HG03064 (cell line): ENCODE measurements at regions not wholly inside any gene's neighbourhood (a gene's known extent, or its start where the extent isn't known, plus 50 kb on each side); places are given as distances from the start of the nearest gene placed in this dataset.
"Not testable (repeated sequence)": the region's sequence is repeated elsewhere in the genome, so short reads cannot be mapped to it uniquely, and the experiment has no call there.

ENCODE experiments used
- ATAC-seq: cut with Tn5 transposase; IDR thresholded peaks from one replicate; pipeline ENCODE4 v1.9.1; 2021; ENCODE audit warnings: low read depth; ENCODE audit not compliant: unreplicated experiment

DNA sequence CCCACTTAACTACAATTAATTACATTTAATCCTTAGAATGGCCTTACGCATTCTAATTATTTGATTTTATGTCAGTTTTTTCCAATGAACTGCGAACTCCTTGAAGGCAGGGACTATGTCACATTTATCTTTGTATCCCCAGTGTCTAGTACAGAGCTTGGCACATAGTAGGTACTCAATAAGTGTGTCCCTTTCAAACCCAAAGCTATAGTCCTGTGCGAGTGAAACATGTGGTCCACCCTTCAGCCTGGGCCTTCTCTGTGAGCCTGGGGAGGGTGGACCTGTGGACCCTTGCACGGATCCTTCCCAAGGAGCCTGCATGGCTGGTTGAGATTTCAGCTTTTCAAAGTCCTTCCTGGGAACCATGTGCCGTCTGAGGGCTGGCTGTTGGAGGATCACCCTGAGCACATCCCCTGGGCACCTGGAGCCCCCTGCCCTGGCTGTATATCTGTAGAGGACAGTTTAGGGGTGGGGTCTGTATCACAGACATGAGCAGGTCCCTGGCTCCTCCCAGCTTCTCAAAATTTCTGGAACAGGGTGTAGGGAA is 103.1 kb downstream of the IER5 start:
- ATAC-seq, result no peak

DNA sequence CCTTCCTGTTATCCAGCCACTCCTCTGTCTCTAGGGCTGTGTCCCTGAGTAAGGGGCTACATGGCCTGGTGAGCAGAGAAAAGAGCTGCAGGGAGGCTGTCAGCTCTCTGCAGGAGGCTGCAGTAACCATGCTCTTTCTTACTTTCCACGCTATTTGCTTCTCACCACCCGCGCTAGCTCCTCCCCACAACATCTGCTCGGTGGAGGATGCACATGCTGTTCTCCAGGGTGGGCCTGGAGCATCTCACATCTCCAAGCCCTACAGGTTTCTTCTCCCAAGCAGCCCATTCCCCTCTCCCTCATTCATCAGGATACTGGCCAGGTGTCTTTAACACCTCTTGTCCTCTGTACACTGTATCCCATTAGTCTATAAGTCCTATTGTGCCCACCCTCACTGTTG is 103.8 kb downstream of the IER5 start:
- no peak for ATAC-seq

DNA sequence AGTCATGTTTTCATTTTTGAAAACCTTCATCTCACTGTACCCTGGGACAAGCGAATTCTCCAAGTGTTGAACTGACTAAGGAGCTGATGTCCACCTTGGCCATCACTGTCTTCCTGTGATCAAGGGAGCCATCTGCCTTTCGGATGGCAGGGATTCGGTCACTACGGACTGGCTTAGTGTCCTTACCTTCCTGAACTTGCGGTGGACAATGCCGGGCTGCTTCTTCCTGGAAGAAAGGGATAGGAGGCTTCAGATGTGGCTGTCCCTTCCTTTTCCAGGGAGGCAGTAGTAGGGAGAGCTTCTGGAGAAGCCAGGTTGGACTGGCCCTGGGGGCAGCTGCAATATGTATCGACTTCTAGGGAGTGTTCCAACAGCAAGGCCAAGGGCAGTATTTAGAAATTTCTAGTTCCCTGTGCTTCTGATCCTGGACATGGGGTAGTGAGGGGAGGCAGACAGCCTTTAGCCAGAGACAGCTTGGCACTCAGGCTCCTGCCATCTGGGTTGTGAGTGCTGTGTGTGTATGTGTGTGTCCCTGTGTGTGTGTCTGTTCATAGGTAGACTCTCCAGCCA is 114.6 kb downstream of the IER5 start:
- ATAC-seq, result no peak

- no peak for ATAC-seq
Observed at GRCh38 chr1:181204530-181204929, 116.0 kb downstream of the IER5 start.

DNA sequence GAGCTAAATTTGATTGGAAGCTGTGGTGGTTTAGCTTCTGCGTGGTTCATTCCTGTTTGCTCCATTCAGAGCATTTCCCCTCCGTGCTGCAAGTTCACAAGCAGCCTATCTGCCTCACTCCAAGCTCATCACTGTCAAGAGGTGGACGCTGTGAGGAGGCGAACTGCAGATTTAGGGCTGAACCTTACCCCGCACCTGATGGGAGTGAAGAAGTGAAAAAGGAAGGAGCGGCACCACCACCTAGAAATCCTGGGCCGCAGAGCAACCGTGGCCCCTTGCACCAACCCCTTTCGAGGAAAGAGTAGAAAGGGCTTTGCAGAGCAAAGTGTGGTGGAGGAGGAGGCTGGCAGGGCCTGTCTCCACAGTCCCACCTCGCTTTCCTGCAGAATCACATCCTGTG is 117.4 kb downstream of the IER5 start:
- no peak for ATAC-seq

GRCh38 chr1:181206513-181206912 is 118.0 kb downstream of the IER5 start:
- no peak for ATAC-seq

DNA sequence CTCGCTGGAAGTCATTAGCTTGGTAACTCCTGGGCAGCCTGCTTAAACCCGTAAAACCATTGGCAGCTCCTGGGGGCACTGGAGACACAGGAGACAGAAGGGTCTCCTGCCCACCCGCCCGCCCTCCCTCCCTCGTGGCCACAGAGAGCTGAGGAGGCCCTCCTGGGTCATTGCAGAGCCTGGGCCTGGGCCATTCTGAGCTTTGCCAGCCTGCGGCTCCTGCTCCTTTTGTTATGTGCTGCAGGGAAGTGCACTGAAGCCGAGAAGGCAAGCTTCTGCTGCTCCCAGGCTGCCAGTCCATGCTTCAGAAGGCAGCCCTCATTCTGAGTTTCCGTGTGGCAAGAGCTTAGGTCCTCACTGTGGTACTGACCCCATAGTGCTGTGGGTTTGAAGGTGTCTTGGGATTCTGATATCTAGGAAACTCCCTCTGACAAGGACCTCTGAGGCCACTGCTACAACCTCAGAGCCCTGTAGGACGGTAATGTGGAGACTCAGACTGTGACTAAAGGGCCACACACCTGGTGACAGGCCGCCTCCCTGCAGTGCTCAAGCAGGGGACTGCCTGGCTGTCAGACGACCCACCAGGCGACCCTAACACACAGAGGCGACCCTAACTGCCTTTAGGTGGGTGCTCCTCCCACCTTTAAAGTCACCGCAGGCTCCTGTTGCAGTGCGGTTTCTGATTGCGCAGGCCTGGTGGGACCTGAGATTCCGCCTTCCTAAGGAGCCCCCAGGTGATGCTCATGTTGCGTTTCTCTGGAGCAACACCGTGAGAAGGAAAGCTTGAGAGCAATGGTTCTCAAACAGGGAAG is 118.7 kb downstream of the IER5 start:
- no peak for ATAC-seq

- no peak for ATAC-seq
Observed at GRCh38 chr1:181208083-181208482, 119.6 kb downstream of the IER5 start.

DNA sequence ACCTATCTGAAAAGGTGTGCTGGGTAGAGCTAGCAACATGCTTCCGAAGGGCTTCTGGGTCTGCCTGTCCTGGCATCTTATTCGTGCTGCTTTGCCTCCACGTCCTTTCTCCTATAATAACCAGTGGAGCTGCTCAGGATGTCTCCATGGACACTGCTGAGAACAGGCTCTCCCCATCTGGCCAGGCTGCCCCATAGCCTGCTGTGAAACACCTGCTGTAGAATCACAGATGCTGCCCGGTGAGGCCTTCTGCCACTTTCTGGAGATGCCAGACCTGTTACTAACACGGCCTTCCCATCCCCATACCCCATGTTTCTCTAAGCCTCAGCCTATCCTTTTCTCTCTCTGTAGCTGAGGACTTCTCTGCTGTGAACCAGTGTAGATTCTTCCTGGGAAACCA is 120.5 kb downstream of the IER5 start:
- ATAC-seq, result no peak

DNA sequence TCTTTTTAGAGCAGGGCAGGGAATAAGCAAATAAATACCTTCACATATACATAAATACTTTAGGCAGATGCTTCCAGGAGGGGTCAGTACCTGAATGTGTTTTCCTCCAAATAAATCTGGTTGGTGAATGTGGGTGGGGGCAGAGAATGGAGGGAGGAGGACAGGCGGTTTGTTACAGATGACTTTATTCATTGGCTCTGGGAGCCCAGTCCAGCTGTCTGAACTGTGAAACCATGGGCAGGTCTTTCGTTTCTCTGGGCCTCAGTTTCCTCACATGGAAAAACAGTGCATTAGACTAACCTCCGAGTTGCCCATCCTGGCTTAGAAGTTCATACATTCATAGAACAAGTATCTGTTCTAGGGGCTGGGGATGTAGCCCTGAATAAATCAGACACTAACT is 124.6 kb downstream of the IER5 start:
- no peak for ATAC-seq

GRCh38 chr1:181216591-181216994 is 128.1 kb downstream of the IER5 start:
- no peak for ATAC-seq

DNA sequence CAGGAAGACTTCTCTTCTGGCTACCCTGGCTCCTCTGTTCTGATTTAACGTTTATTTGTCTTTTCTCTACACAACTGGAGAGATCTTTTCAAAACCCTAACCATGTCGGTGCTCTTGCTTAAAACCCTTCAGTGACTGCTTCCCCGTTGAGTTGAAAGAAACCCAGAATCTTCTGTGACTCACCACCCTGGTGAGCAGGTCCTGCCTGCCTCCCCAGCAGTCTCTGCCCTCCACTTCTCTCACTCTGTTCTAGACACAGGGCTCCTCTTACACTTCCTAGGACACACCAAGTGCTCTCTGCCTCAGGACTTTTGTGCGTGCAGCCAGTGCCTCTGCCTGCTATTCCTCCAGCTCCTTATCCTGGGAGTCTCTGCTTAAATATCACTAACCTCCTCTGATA is 131.4 kb downstream of the IER5 start:
- no peak for ATAC-seq

GRCh38 chr1:181221078-181221477 is 132.6 kb downstream of the IER5 start:
- ATAC-seq, result no peak

DNA sequence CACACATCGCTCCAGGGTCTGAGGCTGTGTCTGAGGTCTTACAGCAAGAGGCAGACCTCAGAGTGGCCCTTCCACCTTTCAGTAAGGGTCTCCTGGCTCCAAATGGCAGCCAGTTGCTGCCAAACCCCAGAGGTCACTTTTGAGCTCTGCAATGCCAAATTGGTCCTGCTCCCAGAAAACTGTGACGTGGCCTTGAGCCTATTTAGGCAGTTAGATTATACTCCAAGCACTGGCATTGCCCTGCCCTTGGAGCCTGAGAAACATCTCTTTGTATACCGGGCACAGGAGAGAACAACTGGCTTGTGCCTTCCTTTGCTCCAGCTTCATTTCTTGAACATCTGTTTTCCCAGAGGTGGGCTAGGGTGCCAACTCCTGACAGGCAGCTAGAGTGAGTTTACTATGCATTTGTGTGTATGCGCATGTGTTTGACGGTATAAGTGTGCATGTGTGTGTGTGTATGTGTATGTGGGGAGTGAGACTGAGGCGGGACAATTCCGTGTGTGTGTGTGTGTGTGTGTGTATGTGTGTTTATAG is 134.5 kb downstream of the IER5 start:
- ATAC-seq, result no peak

GRCh38 chr1:181226728-181227127 is 138.2 kb downstream of the IER5 start:
- not testable (repeated sequence) for ATAC-seq

DNA sequence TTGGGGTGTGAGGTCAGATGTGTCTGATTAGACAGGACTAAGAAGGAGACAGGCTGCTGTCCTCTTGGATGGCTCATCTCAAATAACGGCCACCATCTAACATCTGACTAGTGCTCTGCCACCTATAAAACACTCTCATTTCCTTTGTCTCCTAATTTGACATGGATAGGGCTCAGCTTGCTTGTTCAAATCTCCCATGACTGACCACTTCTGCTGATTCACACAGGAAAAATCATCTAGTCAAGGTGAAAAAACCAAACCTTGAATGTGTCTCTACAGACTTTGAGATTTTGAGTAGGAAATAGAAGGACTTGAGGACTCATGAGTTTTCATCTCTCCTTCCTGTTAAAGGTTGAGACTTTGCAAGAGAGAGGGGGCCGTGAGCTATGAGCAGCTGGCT is 150.6 kb downstream of the IER5 start:
- no peak for ATAC-seq

DNA sequence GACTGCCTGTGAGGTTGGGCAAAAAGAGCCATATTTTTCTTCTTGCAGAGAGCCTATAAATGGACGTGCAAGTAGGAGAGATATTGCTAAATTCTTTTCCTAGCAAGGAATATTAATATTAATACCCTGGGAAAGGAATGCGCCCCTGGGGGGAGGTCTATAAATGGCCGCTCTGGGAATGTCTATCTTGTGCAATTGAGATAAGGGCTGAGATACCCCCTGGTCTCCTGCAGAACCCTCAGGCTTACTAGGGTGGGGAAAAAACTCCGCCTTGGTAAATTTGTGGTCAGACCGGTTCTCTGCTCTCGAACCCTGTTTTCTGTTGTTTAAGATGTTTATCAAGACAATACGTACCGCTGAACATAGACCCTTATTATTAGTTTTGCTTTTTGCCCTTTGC is 157.8 kb downstream of the IER5 start:
- not testable (repeated sequence) for ATAC-seq

- ATAC-seq, result not testable (repeated sequence)
Observed at GRCh38 chr1:181248361-181248760, 159.9 kb downstream of the IER5 start.

- no peak for ATAC-seq
Observed at GRCh38 chr1:181249186-181249585, 160.7 kb downstream of the IER5 start.

GRCh38 chr1:181250038-181250437 is 161.5 kb downstream of the IER5 start:
- no peak for ATAC-seq

- no peak for ATAC-seq
Observed at GRCh38 chr1:181251001-181251712, 162.7 kb downstream of the IER5 start.
